ENCODE measurements at regions not wholly inside any gene's neighbourhood (a gene's known extent, or its start where the extent isn't known, plus 50 kb on each side); places are given as distances from the start of the nearest gene placed in this dataset.

DNA sequence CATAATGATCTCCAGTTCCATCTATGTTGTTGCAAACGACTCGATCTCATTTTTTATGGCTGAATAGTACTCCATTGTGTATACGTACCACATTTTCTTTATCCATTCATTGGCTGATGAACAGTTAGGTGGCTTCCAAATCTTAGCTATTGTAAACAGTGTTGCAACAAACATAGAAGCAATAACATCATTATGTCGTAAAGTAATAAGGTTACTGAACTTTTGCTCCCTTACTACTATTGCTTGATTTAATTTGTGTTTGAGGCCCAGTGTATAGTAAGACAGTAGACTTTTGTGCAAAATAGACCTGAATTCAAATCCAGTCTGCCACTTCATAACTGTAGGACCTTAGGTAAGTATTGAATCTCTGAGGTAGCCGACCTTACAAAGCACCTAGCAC, 200.1 kb upstream of the CELF2 start:
- no peak overlapping the region for H3K4me3 ChIP-seq
- no peaks in the 10 kb centered on the region; the same call in 1 of the 2 replicates for H3K9me3 ChIP-seq
- DNase-seq = no peak
- H3K27me3 ChIP-seq = no peaks in the 10 kb centered on the region
- no peaks in the 10 kb centered on the region for H3K36me3 ChIP-seq

DNA sequence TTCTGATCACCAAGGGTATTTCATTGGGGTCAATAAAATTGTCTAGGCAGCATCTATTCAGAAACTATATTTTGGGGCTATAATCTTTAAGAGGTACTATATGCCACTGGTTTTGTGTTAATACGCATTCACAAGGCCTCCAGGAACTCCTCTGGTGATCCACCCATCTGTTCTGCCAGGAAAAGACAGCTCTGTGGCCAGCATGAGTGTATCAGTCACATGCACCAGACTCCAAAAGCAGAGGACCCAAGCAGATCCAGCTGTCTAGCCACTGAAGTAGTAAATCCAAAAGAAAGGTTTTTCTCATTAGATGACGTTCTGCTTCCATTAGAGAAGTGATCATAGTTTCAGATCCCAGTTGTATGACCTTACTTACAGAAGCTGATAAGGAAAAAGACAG, 199.6 kb upstream of the CELF2 start:
- no peaks in the 10 kb centered on the region for H3K27me3 ChIP-seq
- H3K36me3 ChIP-seq = no peaks in the 10 kb centered on the region
- DNase-seq = peak; percentile 54

DNA sequence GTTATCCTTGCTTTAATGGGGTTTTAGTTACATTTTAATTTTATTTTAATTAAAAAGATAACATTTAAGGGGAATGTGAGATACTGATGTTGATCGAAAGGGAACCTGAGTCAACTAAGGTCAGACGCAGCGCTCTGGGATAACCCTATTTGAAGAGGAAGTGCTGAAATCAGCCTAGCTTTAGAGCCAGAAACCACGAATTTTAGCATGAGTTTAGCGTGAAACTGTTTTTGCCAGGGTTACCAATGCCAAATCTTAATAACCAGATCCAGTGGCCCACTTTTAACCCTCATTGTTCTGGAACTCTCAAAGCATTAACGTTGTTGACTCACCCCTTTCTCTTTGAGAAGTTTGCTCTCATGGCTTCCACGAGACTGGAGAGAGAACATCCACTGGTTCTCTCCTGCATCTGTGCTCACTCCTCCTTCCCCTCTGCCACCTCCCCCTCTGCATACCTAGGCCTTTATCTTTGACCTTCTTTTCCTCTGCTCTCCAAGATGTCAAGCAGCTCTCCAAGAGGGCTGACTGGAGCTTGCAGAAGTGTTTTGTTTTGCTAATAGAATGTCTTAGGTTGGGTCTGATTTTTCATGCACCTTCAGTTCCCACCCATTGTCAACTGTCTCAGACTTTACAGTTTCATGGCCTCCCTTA, 198.3 kb upstream of the CELF2 start:
- H3K9me3 ChIP-seq = no peaks in the 10 kb centered on the region; the same call in 1 of the 2 replicates
- no peak overlapping the region for H3K4me3 ChIP-seq
- H3K36me3 ChIP-seq = no peaks in the 10 kb centered on the region
- H3K27me3 ChIP-seq = no peaks in the 10 kb centered on the region
- no peak for DNase-seq

More for the DNA sequence above, 199.6 kb upstream of the CELF2 start:
- Histone ChIP-seq H3K4me3 (no peak overlapping the region), H3K9me3 (no peaks in the 10 kb centered on the region; the same call in 1 of the 2 replicates)

DNA sequence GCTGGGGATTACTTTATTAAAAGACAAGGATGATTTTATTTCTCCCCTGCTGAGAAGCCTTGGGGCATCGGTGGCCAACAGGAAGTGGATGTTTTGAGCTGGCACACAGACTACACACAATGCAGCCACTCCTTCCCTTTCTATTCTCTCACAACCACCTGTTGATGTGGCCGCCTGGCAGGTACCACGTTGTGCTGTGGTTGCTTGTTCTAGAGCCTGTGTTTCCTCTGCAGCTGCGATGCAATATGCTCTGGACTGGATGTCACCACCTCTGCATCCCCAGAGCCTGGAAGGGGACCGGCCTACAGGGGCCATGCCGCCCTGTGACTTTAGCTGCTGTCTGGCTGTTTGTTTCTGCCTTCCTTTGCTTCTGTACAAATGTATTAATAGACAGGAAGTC, 195.7 kb upstream of the CELF2 start:
- no peak overlapping the region for H3K4me3 ChIP-seq
- no peaks in the 10 kb centered on the region for H3K36me3 ChIP-seq
- no peak for DNase-seq
- H3K9me3 ChIP-seq = no peaks in the 10 kb centered on the region; the same call in 1 of the 2 replicates
- H3K27me3 ChIP-seq = no peaks in the 10 kb centered on the region

DNA sequence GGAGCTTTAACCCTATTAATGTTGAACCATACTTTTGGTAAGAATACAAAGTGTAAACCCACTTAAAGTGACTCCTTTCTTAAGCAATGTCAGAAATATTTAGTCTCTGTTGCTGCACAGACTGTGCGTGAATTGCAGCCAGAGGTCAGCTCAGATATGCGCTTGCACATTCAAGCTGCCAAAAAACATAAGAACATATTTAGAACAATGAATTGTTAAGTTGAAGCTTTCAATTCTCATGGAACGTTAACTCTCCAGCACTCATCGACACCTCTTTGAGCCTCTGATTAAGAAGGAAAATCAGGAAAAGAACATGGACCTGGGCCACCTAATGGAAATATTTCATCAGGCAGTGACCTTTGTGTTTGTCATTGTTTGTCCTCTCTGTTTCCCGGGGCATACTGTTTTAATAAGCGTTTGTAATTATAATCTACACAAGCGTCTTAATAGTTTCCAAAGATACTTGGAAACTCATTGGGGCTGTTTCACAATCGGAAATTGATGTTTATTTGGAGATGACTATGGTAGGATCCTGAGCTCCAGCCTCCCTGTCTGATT, 193.0 kb upstream of the CELF2 start:
- no peaks in the 10 kb centered on the region for H3K9me3 ChIP-seq
- no peaks in the 10 kb centered on the region for H3K36me3 ChIP-seq
- peak; percentile 75 for DNase-seq
- no peak overlapping the region for H3K4me3 ChIP-seq
- no peaks in the 10 kb centered on the region for H3K27me3 ChIP-seq

DNA sequence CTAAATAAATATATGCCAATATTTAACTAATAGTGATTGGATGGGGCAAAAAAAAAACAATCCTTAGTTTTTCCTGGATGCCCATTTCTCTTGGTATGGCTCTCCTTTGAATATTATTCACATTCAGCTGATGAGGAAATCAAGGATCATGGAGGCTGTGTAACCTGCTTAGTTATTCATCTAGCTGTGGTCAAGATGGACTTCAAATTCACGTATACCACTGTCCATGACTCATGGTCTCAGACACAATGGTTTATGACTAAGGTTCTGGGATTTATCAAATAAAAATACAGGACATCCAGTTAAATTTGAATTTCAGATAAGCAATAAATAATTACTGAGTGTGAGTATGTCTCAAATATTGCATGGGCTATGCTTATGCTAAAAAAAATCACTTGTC, 191.5 kb upstream of the CELF2 start:
- H3K36me3 ChIP-seq = no peaks in the 10 kb centered on the region
- no peak overlapping the region for H3K4me3 ChIP-seq
- DNase-seq = no peak
- no peaks in the 10 kb centered on the region for H3K27me3 ChIP-seq
- H3K9me3 ChIP-seq = no peaks in the 10 kb centered on the region

DNA sequence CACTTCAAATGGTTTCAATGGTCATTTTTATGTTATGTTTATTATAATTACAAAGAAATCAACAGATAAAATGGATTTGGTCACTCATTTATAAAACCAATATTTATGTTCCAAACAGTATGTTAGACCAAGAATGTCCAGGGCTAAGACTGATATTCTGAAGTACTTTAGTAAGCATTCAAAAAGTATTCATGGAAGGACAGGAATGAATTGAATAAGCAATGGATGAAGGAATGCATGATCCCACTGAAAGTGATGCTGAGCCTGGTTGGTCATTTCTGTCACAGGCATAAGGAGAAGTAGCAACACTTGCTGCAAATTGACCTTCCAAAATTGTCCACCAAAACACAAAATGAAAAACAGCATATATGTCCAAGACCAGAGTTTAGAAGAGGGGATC, 189.0 kb upstream of the CELF2 start:
- Histone ChIP-seq H3K36me3 (no peaks in the 10 kb centered on the region), H3K27me3 (no peaks in the 10 kb centered on the region), H3K4me3 (no peak overlapping the region), H3K9me3 (no peaks in the 10 kb centered on the region)
- DNase-seq = no peak

DNA sequence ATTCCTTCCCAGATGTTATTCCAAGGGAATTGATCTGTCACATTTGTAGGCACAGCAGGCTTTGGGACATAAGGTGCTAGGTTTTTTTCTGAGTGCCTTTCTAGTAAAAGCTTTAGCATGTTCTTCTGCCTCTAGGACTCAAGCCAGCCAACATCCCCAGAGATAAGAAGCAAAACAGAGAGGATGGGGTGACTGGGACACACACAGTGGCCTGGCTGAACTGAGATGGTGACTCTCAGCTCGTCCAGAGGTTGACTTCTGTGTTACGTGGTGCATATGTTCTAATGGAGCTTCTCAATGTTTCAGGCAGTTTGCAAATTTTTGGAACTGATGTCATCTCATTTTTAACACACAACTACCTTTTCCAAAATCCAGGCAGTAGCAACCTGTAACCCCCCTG, 188.1 kb upstream of the CELF2 start:
- no peak overlapping the region for H3K4me3 ChIP-seq
- H3K36me3 ChIP-seq = no peaks in the 10 kb centered on the region
- DNase-seq = no peak
- no peaks in the 10 kb centered on the region for H3K27me3 ChIP-seq
- peaks cover 2% of the 10 kb centered on the region; the same call in 1 of the 2 replicates for H3K9me3 ChIP-seq

DNA sequence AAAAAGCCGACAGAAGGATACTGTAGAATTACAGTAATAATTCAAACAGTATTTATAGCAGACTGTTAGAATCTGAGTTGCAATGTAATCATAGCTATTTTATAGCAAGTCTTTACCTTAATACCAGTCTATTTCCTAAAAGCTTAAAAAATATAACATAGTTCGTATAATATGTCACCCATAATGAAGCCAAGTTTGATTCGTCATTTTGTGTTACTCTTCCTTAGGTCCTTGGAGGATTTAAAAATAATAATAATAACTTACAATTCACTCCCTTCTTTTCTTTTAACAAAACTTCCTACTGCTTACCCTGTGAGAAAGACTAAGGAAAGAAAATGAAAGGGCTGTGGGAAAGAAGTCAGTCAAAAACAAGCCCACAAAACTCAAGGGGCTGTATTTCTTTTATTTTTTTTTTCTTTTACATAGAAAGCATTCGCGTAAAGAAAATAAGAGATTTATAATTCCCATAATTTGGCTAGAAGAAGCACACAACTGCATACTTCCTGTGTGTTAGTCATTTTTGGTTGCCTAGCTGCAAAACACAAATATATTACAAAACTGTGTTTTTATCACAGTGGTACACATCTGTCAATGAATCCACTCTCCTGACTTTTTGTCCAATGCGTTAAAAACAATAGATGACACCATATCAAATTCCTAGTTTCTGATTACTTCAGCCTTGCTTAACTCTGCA, 187.2 kb upstream of the CELF2 start:
- DNase-seq = no peak
- Histone ChIP-seq H3K36me3 (no peaks in the 10 kb centered on the region), H3K27me3 (no peaks in the 10 kb centered on the region), H3K4me3 (peak overlapping the region; percentile 23), H3K9me3 (peaks cover 2% of the 10 kb centered on the region; the same call in 1 of the 2 replicates)

DNA sequence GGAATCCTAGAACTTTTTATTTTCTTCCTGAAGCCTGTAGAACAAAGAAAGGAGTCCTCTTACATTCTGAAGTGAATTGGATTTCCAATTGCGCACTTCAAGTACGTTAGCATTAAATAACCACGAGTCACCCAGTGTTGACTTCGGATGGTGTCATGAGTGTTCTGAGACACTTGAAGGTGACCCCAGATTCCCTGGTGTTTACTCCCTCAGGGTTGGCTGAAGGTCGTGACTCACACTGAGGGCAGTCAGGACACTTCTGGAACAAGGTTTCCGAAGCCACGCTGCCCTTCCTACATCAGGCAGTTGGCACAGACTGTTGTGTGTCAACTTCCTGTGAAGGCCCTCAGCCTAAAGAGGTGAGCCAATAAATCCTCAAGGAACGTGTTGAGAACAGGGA, 186.6 kb upstream of the CELF2 start:
- Histone ChIP-seq H3K36me3 (no peaks in the 10 kb centered on the region), H3K9me3 (peaks cover 2% of the 10 kb centered on the region; the same call in 1 of the 2 replicates), H3K27me3 (no peaks in the 10 kb centered on the region), H3K4me3 (peak overlapping the region; percentile 23)
- peak; percentile 94 for DNase-seq

DNA sequence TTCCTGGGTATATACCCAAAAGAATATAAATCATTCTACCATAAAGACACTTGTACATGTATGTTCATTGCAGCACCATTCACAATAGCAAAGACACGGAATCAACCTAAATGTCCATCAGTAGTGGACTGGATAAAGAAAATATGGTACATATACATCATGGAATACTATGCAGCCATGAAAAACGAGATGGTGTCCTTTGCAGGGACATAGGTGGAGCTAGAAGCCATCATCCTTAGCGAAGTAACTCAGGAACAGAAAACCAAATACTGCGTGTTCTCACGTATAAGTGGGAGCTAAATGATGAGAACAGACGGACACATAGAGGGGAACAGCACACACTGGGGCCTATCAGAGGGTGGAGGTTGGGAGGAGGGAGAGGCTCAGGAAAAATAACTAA, 183.7 kb upstream of the CELF2 start:
- Histone ChIP-seq H3K36me3 (no peaks in the 10 kb centered on the region), H3K4me3 (no peak overlapping the region), H3K9me3 (peaks cover 5% of the 10 kb centered on the region), H3K27me3 (no peaks in the 10 kb centered on the region)
- DNase-seq = no peak

DNA sequence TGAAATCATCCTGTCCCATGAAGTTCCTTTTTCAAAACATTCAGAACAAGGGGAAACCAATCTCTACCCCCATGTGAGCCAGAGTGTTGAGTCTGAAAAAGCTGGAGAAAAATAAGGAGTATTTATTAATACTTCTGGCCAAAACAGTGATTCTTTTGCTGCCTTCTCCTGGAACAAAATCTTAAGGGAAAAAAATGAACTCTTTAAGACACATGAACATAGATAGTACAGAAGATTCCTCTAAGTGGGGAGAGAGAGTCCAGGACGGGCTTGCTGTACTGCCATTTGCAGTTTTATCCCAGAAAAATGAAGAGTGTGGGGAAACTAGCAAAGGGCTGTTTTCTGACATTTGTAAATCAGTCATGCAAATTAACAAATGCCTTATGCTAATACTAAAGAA, 173.4 kb upstream of the CELF2 start:
- H3K4me3 ChIP-seq = no peak overlapping the region
- H3K36me3 ChIP-seq = no peaks in the 10 kb centered on the region
- peaks cover 3% of the 10 kb centered on the region; the same call in 1 of the 2 replicates for H3K9me3 ChIP-seq
- no peaks in the 10 kb centered on the region for H3K27me3 ChIP-seq
- DNase-seq = no peak

DNA sequence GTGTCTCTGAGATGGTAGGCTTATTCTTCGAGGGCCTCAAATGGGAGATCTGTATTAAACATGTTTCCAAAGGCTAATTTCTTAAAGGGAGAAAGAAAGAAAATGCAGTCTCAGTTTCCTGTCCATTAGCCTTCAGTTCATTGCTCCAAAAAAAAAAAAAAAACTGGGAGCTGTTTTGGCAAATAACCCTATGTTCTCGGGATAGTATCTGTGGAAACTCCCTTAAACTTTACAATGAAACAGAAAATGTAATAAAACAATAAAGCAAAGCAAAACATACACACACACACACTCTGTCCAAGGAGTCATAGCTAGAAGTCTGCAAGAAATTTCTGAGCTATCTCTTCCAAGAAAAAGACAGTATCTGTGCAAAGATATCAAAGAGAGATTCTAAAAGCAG, 172.5 kb upstream of the CELF2 start:
- no peak overlapping the region for H3K4me3 ChIP-seq
- no peak for DNase-seq
- H3K36me3 ChIP-seq = no peaks in the 10 kb centered on the region
- H3K27me3 ChIP-seq = no peaks in the 10 kb centered on the region
- H3K9me3 ChIP-seq = peaks cover 3% of the 10 kb centered on the region; the same call in 1 of the 2 replicates

DNA sequence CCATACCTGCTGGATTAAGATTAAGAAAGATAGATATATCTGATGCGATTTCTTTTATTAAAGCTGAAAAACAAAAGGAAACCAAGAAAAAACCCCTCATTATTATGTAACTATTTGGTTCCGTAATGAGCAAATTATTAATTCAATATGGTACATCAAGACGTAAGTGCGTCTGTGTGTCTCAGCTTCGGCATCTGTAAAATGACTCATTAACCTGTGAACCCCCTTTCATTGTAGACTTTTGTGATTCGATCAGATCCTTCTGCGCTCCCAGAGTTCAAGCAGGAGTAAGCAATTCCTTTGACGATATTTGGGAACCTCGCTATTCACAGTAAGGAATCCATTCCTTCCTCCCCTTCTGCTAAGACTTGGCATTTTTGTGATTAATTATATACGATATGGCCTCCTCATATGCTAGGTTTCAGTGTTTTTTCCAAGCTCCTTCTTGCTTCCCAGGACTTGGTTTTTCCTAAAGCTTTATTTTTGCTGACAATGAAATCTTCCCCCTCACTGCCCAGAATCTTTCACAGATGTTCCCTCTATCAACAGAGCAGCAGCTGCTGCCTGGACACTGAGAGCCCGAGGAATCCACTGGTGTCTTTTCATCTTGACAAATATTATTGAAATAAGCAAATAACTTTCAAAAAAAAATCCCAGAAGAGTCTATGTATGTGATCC, 171.7 kb upstream of the CELF2 start:
- H3K27me3 ChIP-seq = no peaks in the 10 kb centered on the region
- peaks cover 3% of the 10 kb centered on the region; the same call in 1 of the 2 replicates for H3K9me3 ChIP-seq
- DNase-seq = no peak
- H3K4me3 ChIP-seq = no peak overlapping the region
- no peaks in the 10 kb centered on the region for H3K36me3 ChIP-seq

DNA sequence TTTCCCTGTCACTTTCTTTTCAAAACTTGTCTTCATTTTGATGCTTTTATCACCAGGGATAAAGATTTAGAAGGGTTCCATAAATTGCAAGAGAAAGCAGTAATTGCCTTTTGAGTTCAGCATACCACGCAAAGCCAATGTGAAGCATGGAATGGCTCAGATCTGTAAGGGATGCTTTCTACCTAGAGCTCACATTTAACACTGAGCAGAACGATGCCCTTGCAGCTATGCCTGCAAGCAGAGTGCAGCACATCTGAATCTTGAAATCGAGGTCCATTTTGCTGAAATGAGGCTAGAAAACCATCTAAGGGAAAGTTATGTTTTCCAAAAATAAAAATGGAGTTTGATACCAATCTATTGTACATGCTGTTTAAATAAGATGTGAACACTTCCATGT, 171.2 kb upstream of the CELF2 start:
- no peaks in the 10 kb centered on the region for H3K36me3 ChIP-seq
- no peak for DNase-seq
- peaks cover 3% of the 10 kb centered on the region; the same call in 1 of the 2 replicates for H3K9me3 ChIP-seq
- no peaks in the 10 kb centered on the region for H3K27me3 ChIP-seq
- H3K4me3 ChIP-seq = no peak overlapping the region

DNA sequence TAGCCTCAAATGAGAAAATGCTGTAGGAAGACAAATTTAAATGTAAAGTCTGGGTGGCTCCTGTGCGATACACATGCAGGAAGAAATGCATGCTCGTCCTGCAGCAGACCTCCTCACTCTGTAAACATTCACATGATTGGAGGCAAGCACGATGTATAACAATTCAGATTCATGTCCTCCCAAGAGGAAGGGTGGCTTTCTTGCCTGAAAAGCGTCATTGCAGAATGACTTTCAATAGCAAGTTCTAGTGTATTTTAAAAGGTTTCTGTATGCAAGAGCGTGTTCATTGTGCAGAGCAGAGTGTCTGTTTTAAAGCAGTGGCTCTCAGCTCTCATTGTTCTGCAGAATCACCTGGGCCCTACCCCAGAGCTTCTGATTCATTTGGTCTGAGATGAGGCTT, 170.3 kb upstream of the CELF2 start:
- no peaks in the 10 kb centered on the region for H3K27me3 ChIP-seq
- no peaks in the 10 kb centered on the region for H3K36me3 ChIP-seq
- H3K9me3 ChIP-seq = no peaks in the 10 kb centered on the region; the same call in 1 of the 2 replicates
- no peak for DNase-seq
- H3K4me3 ChIP-seq = no peak overlapping the region

DNA sequence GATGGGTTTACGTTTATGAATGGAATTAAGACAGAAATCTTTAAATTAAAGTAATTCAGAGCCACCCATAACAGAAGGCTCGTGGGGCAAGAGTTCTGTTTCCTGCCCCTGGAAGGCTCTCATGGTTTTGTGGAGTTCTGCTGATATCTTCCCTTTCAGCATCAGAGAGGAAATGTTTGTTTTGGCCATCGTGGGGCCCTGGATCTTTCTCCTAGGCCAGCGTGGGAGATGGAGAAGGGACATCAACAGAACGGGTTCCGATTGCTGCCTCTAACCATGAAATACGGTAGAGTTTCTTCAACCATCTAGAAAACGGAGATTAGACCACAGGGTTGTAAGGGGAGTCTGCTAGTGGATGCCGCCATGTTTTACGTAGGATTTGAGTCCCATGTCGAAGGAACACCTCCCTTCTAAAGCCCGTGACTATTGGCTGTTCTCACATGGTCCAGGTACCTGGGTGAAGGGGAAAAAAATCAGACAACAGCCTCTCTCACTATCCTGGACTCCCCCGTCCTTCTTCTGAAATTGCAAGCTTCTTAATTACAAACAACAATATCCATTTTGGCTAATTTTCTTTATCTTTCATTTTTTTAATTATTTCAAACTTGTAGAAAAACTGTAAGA, 169.1 kb upstream of the CELF2 start:
- no peaks in the 10 kb centered on the region for H3K36me3 ChIP-seq
- H3K4me3 ChIP-seq = no peak overlapping the region
- H3K27me3 ChIP-seq = no peaks in the 10 kb centered on the region
- H3K9me3 ChIP-seq = no peaks in the 10 kb centered on the region
- DNase-seq = no peak
